HEK293 (cell line): ENCODE measurements at regions not wholly inside any gene's neighbourhood (a gene's known extent, or its start where the extent isn't known, plus 50 kb on each side); places are given as distances from the start of the nearest gene placed in this dataset.

Source experiments
- CTCF ChIA-PET: fragments of 350-600 bp; formaldehyde crosslinking; extraction: SDS; loops from one replicate; lab custom pipeline; 2021; ENCODE audit warnings: antibody characterized with exemption; lab: Yijun Ruan, JAX
- POLR2A ChIA-PET: fragments of 300-600 bp; formaldehyde crosslinking; extraction: SDS; loops from one replicate; lab custom pipeline; 2020; ENCODE audit warnings: antibody characterized with exemption, inconsistent platforms; lab: Yijun Ruan, JAX
- H3K27ac ChIP-seq: fragments of 200-500 bp; sonication (Bioruptor generic); 2 replicates; pipeline ENCODE4 v1.5.1; 2014; ENCODE audit warnings: low read depth, low read length, control low read depth, inconsistent platforms; ENCODE audit errors: extremely low read depth
- H3K36me3 ChIP-seq, 2 experiments: fragments of 200-500 bp in 1 of 2; sonication (Bioruptor generic) in 1 of 2; 1 replicate in 1 of 2; 2 replicates in 1 of 2; pipeline ENCODE4 v1.5.1; 2014 to 2017; ENCODE audit warnings: inconsistent platforms in 2 of 2, low read length in 2 of 2; ENCODE audit not compliant: control insufficient read depth in 2 of 2, insufficient read depth in 1 of 2
- H3K4me1 ChIP-seq: fragments of 200-500 bp; sonication (Bioruptor generic); 2 replicates; pipeline ENCODE4 v1.5.1; 2014; ENCODE audit warnings: mild to moderate bottlenecking, low read length, inconsistent platforms; ENCODE audit not compliant: control insufficient read depth, insufficient read depth
- H3K4me3 ChIP-seq: 2 replicates; pipeline ENCODE4 v1.5.1; 2011; ENCODE audit warnings: low read depth, mild to moderate bottlenecking, control low read depth, low read length, moderate library complexity
- H3K9me3 ChIP-seq: fragments of 200-500 bp; sonication (Bioruptor generic); 2 replicates; pipeline ENCODE4 v1.5.1; 2014; ENCODE audit warnings: low read depth, low read length, inconsistent platforms; ENCODE audit not compliant: control insufficient read depth, insufficient read depth
- REPIN1 ChIP-seq: fragments of 450-650 bp; formaldehyde crosslinking; IDR thresholded peaks from 2 replicates; pipeline ENCODE4 v1.5.1; 2017; ENCODE audit warnings: missing biosample characterization, missing genetic modification characterization, low read depth
- WT1 ChIP-seq: fragments of 450-650 bp; formaldehyde crosslinking; IDR thresholded peaks from 2 replicates; pipeline ENCODE4 v1.5.1; 2016; ENCODE audit warnings: missing biosample characterization, missing genetic modification characterization
- ZBTB44 ChIP-seq: fragments of 450-650 bp; IDR thresholded peaks from 2 replicates; pipeline ENCODE4 v1.5.1; 2018; ENCODE audit warnings: missing biosample characterization, mild to moderate bottlenecking, missing genetic modification characterization
- ZFP3 ChIP-seq: fragments of 450-650 bp; formaldehyde crosslinking; IDR thresholded peaks from 2 replicates; pipeline ENCODE4 v1.5.1; 2016; ENCODE audit warnings: low read depth, missing biosample characterization, missing genetic modification characterization
- ZNF155 ChIP-seq: fragments of 450-650 bp; formaldehyde crosslinking; IDR thresholded peaks from 2 replicates; pipeline ENCODE4 v1.5.1; 2016; ENCODE audit warnings: missing biosample characterization, missing genetic modification characterization
- ZNF16 ChIP-seq: fragments of 450-650 bp; formaldehyde crosslinking; IDR thresholded peaks from 2 replicates; pipeline ENCODE4 v1.5.1; 2016; ENCODE audit warnings: low read depth, missing biosample characterization, missing genetic modification characterization
- ZNF184 ChIP-seq: fragments of 450-650 bp; IDR thresholded peaks from 2 replicates; pipeline ENCODE4 v1.5.1; 2018; ENCODE audit warnings: missing biosample characterization, mild to moderate bottlenecking, missing genetic modification characterization
- ZNF214 ChIP-seq: fragments of 450-650 bp; formaldehyde crosslinking; IDR thresholded peaks from 2 replicates; pipeline ENCODE4 v1.5.1; 2017; ENCODE audit warnings: missing biosample characterization, mild to moderate bottlenecking, missing genetic modification characterization, borderline replicate concordance
- ZNF221 ChIP-seq: fragments of 450-650 bp; formaldehyde crosslinking; IDR thresholded peaks from 2 replicates; pipeline ENCODE4 v1.5.1; 2017; ENCODE audit warnings: missing biosample characterization, missing genetic modification characterization, borderline replicate concordance
- ZNF274 ChIP-seq, 2 experiments: fragments of 200-500 bp in 1 of 2; fragments of 450-650 bp in 1 of 2; sonication (Bioruptor generic) in 1 of 2; formaldehyde crosslinking in 1 of 2; IDR thresholded peaks; 2 replicates each; pipeline versions ENCODE4 v1.5.1 to v1.6.1; 2014 to 2016; ENCODE audit warnings: borderline replicate concordance in 1 of 2, inconsistent platforms in 1 of 2, low read length in 1 of 2, missing biosample characterization in 1 of 2, missing genetic modification characterization in 1 of 2
- ZNF350 ChIP-seq: fragments of 450-650 bp; formaldehyde crosslinking; IDR thresholded peaks from 2 replicates; pipeline ENCODE4 v1.5.0; 2017; ENCODE audit warnings: missing biosample characterization, mild to moderate bottlenecking, missing genetic modification characterization
- ZNF48 ChIP-seq: fragments of 450-650 bp; formaldehyde crosslinking; IDR thresholded peaks from 2 replicates; pipeline ENCODE4 v1.5.1; 2016; ENCODE audit warnings: missing biosample characterization, missing genetic modification characterization
- ZNF560 ChIP-seq: fragments of 450-650 bp; formaldehyde crosslinking; IDR thresholded peaks from 2 replicates; pipeline ENCODE4 v1.5.1; 2017; ENCODE audit warnings: missing biosample characterization, missing genetic modification characterization, borderline replicate concordance
- ZNF585B ChIP-seq: fragments of 450-650 bp; formaldehyde crosslinking; IDR thresholded peaks from 2 replicates; pipeline ENCODE4 v1.5.1; 2016; ENCODE audit warnings: missing biosample characterization, missing genetic modification characterization
- ZNF596 ChIP-seq: fragments of 450-650 bp; IDR thresholded peaks from 2 replicates; pipeline ENCODE4 v1.5.0; 2018; ENCODE audit warnings: missing biosample characterization, mild to moderate bottlenecking, missing genetic modification characterization, moderate library complexity
- ZNF629 ChIP-seq: fragments of 450-650 bp; formaldehyde crosslinking; IDR thresholded peaks from 2 replicates; pipeline ENCODE4 v1.5.1; 2017; ENCODE audit warnings: missing biosample characterization, missing genetic modification characterization
- ZNF785 ChIP-seq: fragments of 450-650 bp; formaldehyde crosslinking; IDR thresholded peaks from 2 replicates; pipeline ENCODE4 v1.5.1; 2016; ENCODE audit warnings: missing biosample characterization, missing genetic modification characterization
- ZNF843 ChIP-seq: fragments of 450-650 bp; formaldehyde crosslinking; IDR thresholded peaks from 2 replicates; pipeline ENCODE4 v1.5.1; 2016; ENCODE audit warnings: missing biosample characterization, missing genetic modification characterization
- TF ChIP-seq, protein P1 (sequence below): fragments of 450-650 bp; formaldehyde crosslinking; IDR thresholded peaks from 2 replicates; pipeline ENCODE4 v1.5.0; 2017; ENCODE audit warnings: missing biosample characterization, missing genetic modification characterization, borderline replicate concordance
- TF ChIP-seq, protein P2 (sequence below): fragments of 450-650 bp; formaldehyde crosslinking; IDR thresholded peaks from 2 replicates; pipeline ENCODE4 v1.5.1; 2016; ENCODE audit warnings: missing biosample characterization, missing genetic modification characterization
- TF ChIP-seq, protein P3 (sequence below): fragments of 450-650 bp; formaldehyde crosslinking; IDR thresholded peaks from 2 replicates; pipeline ENCODE4 v1.5.1; 2016; ENCODE audit warnings: missing biosample characterization, missing genetic modification characterization
- TF ChIP-seq, protein P4 (sequence below): fragments of 450-650 bp; formaldehyde crosslinking; IDR thresholded peaks from 2 replicates; pipeline ENCODE4 v1.5.1; 2016; ENCODE audit warnings: missing biosample characterization, missing genetic modification characterization

DNA sequence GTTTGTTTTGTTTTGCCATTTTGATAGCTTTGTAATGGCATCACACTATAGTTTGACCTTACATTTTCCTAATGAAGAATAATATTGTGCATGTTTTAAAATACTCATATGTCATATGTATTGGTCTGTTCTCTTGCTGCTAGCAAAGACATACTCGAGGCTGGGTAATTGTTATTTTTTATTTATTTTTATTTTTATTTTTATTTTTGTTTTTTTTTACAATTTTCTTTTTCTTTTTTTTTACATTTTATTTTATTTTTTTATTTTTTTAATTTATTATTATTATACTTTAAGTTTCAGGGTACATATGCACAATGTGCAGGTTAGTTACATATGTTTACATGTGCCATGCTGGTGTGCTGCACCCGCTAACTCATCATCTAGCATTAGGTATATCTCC lies 104.6 kb upstream of the GRID2 start (continued):
- TF ChIP-seq, protein P1, sequence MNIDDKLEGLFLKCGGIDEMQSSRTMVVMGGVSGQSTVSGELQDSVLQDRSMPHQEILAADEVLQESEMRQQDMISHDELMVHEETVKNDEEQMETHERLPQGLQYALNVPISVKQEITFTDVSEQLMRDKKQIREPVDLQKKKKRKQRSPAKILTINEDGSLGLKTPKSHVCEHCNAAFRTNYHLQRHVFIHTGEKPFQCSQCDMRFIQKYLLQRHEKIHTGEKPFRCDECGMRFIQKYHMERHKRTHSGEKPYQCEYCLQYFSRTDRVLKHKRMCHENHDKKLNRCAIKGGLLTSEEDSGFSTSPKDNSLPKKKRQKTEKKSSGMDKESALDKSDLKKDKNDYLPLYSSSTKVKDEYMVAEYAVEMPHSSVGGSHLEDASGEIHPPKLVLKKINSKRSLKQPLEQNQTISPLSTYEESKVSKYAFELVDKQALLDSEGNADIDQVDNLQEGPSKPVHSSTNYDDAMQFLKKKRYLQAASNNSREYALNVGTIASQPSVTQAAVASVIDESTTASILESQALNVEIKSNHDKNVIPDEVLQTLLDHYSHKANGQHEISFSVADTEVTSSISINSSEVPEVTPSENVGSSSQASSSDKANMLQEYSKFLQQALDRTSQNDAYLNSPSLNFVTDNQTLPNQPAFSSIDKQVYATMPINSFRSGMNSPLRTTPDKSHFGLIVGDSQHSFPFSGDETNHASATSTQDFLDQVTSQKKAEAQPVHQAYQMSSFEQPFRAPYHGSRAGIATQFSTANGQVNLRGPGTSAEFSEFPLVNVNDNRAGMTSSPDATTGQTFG (tag by site-specific recombination): no peak
- TF ChIP-seq, all 188 proteins: peak for 0

GRCh38 chr4:92210906-92211305 lies 92.9 kb upstream of the GRID2 start:
- POLR2A ChIA-PET: no interaction called here
- CTCF ChIA-PET: no interaction called here

GRCh38 chr4:92215476-92215875 lies 88.3 kb upstream of the GRID2 start:
- ChIA-PET CTCF (no interaction called here), POLR2A (no interaction called here)
- no peaks in the 10 kb centered on the region for H3K36me3 ChIP-seq
- TF ChIP-seq, protein P2, sequence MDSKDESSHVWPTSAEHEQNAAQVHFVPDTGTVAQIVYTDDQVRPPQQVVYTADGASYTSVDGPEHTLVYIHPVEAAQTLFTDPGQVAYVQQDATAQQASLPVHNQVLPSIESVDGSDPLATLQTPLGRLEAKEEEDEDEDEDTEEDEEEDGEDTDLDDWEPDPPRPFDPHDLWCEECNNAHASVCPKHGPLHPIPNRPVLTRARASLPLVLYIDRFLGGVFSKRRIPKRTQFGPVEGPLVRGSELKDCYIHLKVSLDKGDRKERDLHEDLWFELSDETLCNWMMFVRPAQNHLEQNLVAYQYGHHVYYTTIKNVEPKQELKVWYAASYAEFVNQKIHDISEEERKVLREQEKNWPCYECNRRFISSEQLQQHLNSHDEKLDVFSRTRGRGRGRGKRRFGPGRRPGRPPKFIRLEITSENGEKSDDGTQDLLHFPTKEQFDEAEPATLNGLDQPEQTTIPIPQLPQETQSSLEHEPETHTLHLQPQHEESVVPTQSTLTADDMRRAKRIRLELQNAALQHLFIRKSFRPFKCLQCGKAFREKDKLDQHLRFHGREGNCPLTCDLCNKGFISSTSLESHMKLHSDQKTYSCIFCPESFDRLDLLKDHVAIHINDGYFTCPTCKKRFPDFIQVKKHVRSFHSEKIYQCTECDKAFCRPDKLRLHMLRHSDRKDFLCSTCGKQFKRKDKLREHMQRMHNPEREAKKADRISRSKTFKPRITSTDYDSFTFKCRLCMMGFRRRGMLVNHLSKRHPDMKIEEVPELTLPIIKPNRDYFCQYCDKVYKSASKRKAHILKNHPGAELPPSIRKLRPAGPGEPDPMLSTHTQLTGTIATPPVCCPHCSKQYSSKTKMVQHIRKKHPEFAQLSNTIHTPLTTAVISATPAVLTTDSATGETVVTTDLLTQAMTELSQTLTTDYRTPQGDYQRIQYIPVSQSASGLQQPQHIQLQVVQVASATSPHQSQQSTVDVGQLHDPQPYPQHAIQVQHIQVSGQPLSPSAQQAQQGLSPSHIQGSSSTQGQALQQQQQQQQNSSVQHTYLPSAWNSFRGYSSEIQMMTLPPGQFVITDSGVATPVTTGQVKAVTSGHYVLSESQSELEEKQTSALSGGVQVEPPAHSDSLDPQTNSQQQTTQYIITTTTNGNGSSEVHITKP (tag by site-specific recombination): no peak
- TF ChIP-seq ZNF48 (no peak), ZNF214 (tag by site-specific recombination) (no peak), ZNF16 (tag by site-specific recombination) (no peak), ZFP3 (tag by site-specific recombination) (no peak), ZNF274 (IDR thresholded peaks at IDR 0.05; ENCODE audit: low read length) (no peak), ZNF274 (tag by site-specific recombination; IDR thresholded peaks at IDR 0.05; ENCODE audit: borderline replicate concordance) (no peak), ZNF596 (tag by site-specific recombination) (no peak), ZNF785 (tag by site-specific recombination) (no peak), ZNF184 (no peak), WT1 (tag by site-specific recombination) (no peak), ZNF629 (tag by site-specific recombination) (no peak), ZNF585B (no peak), ZNF350 (tag by site-specific recombination) (no peak), ZNF221 (tag by site-specific recombination) (no peak), ZNF560 (tag by site-specific recombination) (no peak)
- TF ChIP-seq, protein P3, sequence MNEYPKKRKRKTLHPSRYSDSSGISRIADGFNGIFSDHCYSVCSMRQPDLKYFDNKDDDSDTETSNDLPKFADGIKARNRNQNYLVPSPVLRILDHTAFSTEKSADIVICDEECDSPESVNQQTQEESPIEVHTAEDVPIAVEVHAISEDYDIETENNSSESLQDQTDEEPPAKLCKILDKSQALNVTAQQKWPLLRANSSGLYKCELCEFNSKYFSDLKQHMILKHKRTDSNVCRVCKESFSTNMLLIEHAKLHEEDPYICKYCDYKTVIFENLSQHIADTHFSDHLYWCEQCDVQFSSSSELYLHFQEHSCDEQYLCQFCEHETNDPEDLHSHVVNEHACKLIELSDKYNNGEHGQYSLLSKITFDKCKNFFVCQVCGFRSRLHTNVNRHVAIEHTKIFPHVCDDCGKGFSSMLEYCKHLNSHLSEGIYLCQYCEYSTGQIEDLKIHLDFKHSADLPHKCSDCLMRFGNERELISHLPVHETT (tag by site-specific recombination): no peak

More at GRCh38 chr4:92210906-92211305, 92.9 kb upstream of the GRID2 start:
- Histone ChIP-seq H3K9me3 (no peaks in the 10 kb centered on the region), H3K36me3 (no peaks in the 10 kb centered on the region), H3K27ac (no peak overlapping the region), H3K4me1 (no peaks in the 10 kb centered on the region), H3K4me3 (no peak overlapping the region)
- TF ChIP-seq ZNF155 (tag by site-specific recombination) (no peak), ZNF843 (no peak), REPIN1 (tag by site-specific recombination) (no peak), ZBTB44 (tag by site-specific recombination) (no peak)
- TF ChIP-seq, protein P4, sequence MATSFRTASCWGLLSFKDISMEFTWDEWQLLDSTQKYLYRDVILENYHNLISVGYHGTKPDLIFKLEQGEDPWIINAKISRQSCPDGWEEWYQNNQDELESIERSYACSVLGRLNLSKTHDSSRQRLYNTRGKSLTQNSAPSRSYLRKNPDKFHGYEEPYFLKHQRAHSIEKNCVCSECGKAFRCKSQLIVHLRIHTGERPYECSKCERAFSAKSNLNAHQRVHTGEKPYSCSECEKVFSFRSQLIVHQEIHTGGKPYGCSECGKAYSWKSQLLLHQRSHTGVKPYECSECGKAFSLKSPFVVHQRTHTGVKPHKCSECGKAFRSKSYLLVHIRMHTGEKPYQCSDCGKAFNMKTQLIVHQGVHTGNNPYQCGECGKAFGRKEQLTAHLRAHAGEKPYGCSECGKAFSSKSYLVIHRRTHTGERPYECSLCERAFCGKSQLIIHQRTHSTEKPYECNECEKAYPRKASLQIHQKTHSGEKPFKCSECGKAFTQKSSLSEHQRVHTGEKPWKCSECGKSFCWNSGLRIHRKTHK (tag by site-specific recombination): no peak

More at GRCh38 chr4:92215476-92215875, 88.3 kb upstream of the GRID2 start:
- no peaks in the 10 kb centered on the region for H3K9me3 ChIP-seq
- H3K4me3 ChIP-seq: no peak overlapping the region
- no peak overlapping the region for H3K27ac ChIP-seq
- no peaks in the 10 kb centered on the region for H3K4me1 ChIP-seq
